GM21717 (cell line): ENCODE measurements at regions not wholly inside any gene's neighbourhood (a gene's known extent, or its start where the extent isn't known, plus 50 kb on each side); places are given as distances from the start of the nearest gene placed in this dataset.
"Not testable (repeated sequence)": the region's sequence is repeated elsewhere in the genome, so short reads cannot be mapped to it uniquely, and the experiment has no call there.

Source experiments
- ATAC-seq: cut with Tn5 transposase; IDR thresholded peaks from one replicate; pipeline ENCODE4 v1.9.1; 2021; ENCODE audit warnings: mild to moderate bottlenecking, moderate library complexity; ENCODE audit not compliant: unreplicated experiment

GRCh38 chr13:76307142-76307541, 579.1 kb downstream of the KCTD12 start:
- ATAC-seq, result no peak

DNA sequence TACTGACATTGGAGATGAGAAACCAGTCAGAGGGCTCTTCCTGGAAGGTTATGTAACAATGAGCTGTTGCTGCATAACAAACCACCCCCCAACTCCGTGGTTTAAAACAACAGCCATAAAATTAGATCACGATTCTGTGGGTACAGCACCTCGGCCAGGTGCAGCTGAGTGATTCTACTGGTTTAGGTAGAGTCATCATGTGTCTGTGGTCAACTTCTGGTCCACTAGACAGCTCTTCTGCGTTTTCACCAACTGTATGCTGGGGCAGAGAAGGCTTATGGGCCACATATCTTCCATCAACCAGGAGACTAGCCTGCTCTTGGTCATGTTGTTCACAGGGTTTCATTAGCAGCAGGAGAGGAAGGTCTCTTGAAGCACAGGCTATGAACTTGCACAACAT, 585.5 kb downstream of the KCTD12 start:
- ATAC-seq, result no peak

- ATAC-seq, result no peak
These were observed 588.9 kb downstream of the KCTD12 start for GRCh38 chr13:76297331-76297730.

DNA sequence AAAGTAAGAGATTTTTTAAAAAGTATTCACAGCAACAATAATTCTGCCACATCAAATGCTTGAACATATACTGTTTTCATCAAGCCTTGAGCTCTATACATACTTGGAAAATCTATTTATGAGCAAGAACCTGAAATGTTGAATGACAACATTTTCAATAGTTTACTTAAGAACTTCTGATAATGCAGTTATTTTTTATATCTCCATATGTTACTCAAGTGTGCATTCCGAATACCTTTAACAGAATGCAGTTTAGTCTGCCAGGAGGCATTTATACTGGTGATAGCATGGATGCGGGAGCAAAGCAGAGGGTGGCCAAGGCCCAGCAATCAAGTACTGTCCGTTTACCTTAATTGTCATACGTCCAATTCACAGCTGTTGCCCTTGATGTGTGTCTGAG, 589.5 kb downstream of the KCTD12 start:
- no peak for ATAC-seq

DNA sequence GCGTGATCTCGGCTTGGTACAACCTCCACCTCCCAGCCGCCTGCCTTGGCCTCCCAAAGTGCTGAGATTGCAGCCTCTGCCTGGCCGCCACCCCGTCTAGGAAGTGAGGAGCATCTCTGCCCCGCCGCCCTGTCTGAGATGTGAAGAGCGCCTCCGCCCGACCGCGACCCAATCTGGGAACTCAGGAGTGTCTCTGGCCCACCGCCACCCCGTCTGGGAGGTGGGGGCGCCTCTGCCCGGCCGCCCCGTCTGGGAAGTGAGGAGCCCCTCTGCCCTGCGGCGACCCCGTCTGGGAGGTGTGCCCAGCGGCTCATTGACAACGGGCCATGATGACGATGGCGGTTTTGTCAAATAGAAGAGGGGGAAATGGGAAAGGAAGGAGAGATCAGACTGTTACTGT, 591.2 kb downstream of the KCTD12 start:
- not testable (repeated sequence) for ATAC-seq

DNA sequence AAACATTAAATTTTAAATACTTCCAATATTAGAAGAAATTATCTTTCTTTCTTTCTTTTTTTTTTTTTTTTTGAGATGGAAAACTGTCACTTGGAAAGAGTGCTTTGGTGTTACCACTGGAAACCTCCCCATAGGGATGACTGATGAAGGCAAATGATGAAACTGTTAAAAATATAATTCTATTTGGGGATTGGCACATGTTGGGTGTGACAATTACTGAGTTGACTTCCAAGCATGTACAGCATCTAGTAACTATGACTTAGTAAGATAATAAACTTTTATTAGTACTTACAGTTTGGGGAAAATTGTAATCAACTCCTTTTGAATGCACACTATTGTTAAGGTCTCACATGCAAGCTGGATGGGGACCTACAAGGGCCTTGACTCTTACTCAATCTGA, 592.5 kb downstream of the KCTD12 start:
- ATAC-seq, result no peak

- ATAC-seq, result no peak
These were observed 592.9 kb downstream of the KCTD12 start for GRCh38 chr13:76293346-76293745.

- no peak for ATAC-seq
These were observed 593.5 kb downstream of the KCTD12 start for GRCh38 chr13:76292726-76293125.

DNA sequence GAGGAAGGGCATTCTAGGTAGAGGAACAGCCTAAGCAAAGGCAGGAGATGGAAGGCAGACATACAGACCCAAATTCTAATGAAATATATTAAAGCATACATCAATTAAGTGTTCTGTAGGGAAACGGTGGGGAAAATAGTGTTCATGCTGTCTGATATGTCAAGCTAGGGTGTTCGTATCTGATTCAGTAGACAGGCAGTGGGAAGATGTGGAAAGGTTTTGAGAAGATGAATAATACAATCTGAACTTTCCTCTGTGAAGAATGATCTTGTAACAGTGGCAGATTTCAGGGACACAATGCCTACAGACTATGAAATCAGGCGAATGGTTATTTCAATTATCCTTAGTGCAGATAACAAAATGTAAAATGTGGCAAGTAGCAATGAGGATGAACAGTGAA, 594.2 kb downstream of the KCTD12 start:
- no peak for ATAC-seq

GRCh38 chr13:76289558-76289957, 596.6 kb downstream of the KCTD12 start:
- no peak for ATAC-seq

DNA sequence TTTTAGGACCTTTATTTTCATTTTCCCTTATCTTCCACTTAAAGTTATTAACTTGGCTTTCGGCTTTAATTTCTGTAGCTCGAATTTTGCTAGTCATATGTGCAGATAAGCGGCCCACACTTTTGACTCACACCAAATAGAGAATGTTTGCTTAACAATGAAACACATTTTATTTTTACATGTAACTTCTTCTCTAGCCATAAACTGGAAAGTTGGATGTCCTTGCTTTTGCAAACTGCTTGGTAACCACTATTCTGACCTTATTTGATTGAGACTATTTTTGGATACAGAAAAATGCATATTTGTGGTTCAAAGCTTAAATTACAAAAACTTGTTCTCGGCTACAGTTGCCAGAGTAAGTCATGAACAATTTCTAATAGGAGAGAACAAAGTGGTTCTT, 600.0 kb downstream of the KCTD12 start:
- ATAC-seq, result no peak

DNA sequence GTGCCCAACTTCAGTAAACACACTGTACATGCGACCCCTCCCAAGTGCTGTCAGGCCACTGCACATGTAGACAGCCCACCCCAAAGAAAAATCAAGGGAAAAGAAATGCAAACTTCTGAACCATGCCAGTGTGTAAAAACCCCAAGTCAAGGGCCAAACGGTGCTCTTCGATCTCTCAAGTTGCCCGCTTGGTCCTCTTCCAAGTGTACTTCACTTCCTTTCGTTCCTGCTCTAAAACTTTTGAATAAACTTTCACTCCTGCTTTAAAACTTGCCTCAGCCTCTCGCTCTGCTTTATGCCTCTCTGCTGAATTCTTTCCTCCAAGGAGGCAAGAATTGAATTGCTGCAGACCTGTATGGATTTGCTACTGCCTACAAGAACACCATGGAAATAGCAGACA, 600.7 kb downstream of the KCTD12 start:
- ATAC-seq, result no peak

GRCh38 chr13:76279766-76280165, 606.4 kb downstream of the KCTD12 start:
- not testable (repeated sequence) for ATAC-seq

DNA sequence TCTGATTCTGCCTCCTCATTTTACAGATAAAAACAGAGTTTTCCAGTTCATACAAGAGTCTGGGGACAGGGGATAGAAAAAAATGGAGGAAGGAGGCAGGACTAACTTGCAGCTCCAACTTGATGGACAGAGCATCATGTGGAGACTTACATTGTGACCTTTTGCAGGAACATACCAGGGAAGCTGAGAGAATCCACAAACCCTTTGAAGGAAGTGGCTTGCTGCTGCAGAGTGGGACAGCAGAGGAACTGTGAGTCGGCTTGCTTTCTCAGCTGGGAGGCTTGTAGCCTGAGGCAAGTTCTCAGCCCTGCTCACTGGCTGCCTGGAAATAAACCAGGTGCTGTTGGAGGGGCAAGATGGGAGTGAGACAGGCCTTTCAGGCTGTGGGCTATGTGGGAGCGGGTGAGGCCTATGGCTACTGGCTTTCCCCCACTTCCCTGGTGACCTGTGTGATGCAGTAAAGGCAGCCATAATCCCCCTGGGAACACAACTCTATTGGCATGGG, 614.4 kb downstream of the KCTD12 start:
- no peak for ATAC-seq

DNA sequence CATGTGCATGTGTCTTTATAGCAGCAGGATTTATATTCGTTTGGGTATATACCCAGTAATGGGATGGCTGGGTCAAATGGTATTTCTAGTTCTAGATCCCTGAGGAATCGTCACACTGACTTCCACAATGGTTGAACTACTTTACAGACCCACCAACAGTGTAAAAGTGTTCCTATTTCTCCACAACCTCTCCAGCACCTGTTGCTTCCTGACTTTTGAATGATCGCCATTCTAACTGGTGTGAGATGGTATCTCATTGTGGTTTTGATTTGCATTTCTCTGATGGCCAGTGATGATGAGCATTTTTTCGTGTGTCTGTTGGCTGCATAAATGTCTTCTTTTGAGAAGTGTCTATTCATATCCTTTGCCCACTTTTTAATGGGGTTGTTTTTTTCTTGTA, 617.9 kb downstream of the KCTD12 start:
- ATAC-seq, result not testable (repeated sequence)

GRCh38 chr13:76267216-76267615, 619.0 kb downstream of the KCTD12 start:
- ATAC-seq, result no peak

- ATAC-seq, result no peak
These were observed 619.6 kb downstream of the KCTD12 start for GRCh38 chr13:76266561-76266960.

- no peak for ATAC-seq
These were observed 614.1 kb downstream of the LMO7 start for GRCh38 chr13:76250211-76250610.

DNA sequence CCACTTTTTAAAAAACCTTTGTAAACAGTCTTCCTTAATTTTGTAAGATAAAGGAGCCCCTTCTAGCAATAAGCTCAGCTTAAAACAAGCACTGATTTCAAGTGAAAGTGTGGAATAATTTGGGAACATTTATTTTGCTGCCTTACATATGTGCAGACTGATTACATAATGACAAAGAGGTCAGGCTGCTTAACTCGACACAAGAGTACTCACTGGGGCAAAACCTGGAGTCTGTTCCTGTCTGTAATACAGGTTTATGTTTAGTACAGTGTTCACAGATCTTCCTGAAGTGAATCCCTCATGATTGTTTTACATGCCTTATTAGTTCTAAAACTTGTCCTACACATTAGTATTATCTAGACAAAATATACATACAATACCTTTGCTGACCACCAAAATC, 609.8 kb downstream of the LMO7 start:
- no peak for ATAC-seq

DNA sequence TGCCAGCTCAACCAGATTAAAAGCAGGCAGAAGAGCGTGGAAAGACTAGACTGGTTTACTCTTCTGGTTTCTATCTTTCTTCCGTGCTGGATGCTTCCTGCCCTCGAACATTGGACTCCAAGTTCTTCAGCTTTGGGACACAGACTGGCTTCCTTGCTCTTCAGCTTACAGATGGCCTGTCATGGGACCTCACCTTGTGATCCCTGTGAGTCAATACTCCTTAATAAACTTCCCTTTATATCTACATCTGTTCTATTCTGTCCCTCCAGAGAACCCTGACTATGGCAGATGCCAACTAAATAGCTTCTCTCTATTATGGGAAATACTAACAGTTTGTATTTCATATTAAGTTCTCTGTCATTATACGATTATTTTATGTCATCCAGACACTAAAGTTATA, 609.1 kb downstream of the LMO7 start:
- no peak for ATAC-seq

DNA sequence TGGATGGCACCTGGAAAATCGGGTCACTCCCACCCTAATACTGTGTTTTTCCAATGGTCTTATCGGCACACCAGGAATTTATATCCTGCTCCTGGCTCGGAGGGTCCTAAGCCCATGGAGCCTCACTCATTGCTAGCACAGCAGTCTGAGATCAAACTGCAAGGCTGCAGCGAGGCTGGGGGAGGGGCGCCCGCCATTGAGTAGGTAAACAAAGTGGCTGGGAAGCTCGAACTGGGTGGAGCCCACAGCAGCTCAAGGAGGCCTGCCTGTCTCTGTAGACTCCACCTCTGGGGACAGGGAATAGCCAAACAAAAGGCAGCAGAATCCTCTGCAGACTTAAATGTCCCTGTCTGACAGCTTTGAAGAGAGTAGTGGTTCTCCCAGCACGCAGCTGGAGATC, 607.0 kb downstream of the LMO7 start:
- ATAC-seq, result not testable (repeated sequence)

DNA sequence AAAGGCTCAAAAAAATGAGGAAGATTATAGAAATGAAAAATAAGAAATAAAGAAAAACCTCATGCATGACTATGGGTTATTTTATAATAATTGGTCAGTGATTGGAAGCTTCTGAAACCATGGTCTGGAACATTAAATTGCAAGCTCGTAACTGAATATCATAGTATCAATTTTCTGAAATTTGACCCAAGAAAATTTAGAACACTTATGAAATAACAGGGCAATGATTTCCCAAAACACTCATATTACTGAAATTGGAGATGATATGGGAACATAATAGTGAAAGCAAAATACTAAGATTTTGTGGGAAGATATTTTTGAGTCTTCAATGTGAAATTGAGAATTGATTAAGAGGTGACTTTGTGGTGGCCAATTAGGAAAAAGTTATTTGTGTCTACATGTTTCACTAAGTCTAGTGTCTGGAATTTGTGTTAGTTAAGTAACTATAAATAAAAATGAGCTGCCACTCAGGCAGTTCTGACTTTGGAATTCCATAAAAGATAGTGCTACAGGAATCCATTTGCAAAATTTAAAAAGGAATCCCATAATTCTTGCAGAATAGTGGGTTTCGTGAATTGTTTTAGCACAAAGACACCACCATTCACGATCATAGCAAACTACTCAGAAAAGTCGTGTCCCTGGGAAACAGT, 603.0 kb downstream of the LMO7 start:
- no peak for ATAC-seq

GRCh38 chr13:76231522-76232167, 595.5 kb downstream of the LMO7 start:
- no peak for ATAC-seq
